ENCODE measurements at regions not wholly inside any gene's neighbourhood (a gene's known extent, or its start where the extent isn't known, plus 50 kb on each side); places are given as distances from the start of the nearest gene placed in this dataset.
"Not testable (repeated sequence)": the region's sequence is repeated elsewhere in the genome, so short reads cannot be mapped to it uniquely, and the experiment has no call there.

DNA sequence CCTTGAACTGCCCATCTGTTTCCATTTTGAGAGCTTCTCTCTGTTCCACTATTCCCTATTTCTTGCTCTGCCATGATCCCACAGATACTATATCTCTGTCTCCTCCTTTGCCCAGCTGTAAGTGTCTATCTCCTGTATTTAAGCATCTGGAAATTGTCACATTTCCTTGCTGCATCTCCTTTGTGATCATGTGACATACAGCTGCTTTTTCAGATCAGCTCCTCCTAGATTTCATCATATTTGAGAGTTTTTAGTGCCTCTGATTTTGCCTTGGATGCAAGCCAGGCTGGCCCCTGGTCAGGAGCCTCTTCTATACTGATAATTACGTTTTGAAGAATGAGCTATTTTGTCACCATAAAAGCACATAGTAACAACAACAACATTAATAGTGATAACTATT, 131.7 kb upstream of the TNP1 start:
- no peak for ATAC-seq

GRCh38 chr2:216989340-216990129, 129.7 kb upstream of the TNP1 start:
- no peak for ATAC-seq
- no peak for DNase-seq

More for the DNA sequence above, 131.7 kb upstream of the TNP1 start:
- DNase-seq = no peak

GRCh38 chr2:216987252-216987821, 127.5 kb upstream of the TNP1 start:
- DNase-seq = no peak
- ATAC-seq = no peak

- DNase-seq = no peak
- no peak for ATAC-seq
Observed at GRCh38 chr2:216985658-216986141, 125.8 kb upstream of the TNP1 start.

- DNase-seq (no peak), ATAC-seq (no peak)
Observed at GRCh38 chr2:216984937-216985336, 125.1 kb upstream of the TNP1 start.

GRCh38 chr2:216981951-216982350, 122.1 kb upstream of the TNP1 start:
- ATAC-seq, DNase-seq: not testable (repeated sequence)

GRCh38 chr2:216980510-216980909, 120.6 kb upstream of the TNP1 start:
- not testable (repeated sequence) for ATAC-seq, DNase-seq

GRCh38 chr2:216974321-216975302, 114.7 kb upstream of the TNP1 start:
- no peak for ATAC-seq
- DNase-seq = no peak

- DNase-seq (no peak), ATAC-seq (no peak)
Observed at GRCh38 chr2:216971593-216971992, 111.7 kb upstream of the TNP1 start.

DNA sequence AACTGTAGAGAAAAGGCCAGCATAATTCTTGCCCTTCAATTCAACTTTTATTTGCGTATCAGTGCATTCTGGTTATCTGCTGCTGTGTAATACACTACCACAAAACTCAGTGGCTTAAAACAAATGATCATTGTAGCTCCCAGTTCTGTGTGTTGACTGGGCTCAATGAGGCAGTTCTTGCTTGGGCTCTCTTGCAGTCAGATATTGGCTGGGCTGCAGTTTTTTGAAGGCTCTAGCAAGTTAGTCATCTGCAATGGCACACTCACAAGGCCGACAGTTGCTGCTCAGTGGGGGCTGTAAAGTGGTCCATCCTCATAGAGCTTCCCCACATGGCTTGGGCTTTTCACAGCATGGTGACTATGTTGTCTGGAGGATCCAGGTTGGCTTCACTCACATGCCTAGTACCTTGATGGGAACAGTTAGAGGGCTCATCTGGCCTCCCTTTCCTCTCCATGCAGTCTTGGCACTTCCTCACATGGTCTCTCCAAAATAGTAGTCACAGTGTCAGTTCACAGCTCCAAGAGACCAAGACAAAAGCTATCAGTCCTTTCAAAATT, 110.6 kb upstream of the TNP1 start:
- ATAC-seq (no peak), DNase-seq (no peak)

DNA sequence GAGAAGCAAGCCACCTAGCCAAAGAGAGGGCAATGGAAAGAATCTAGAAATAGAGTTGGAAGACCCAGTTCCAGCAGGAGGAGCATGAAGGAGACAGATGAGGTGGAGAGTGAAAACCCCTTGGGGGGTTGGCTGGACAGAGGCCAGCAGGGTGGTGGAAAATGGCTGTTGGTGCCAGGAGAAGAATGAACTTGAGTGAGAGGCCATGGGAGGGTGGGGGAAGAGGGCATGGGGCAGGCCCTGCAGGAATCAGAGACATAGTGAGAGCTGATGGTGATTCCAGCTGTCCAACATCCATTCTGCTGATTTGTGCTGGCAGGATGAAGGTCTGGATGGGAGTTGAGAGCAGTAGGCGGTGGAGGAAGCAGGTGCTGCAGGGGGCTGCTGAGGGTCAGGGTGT, 108.0 kb upstream of the TNP1 start:
- DNase-seq = no peak
- ATAC-seq = no peak

DNA sequence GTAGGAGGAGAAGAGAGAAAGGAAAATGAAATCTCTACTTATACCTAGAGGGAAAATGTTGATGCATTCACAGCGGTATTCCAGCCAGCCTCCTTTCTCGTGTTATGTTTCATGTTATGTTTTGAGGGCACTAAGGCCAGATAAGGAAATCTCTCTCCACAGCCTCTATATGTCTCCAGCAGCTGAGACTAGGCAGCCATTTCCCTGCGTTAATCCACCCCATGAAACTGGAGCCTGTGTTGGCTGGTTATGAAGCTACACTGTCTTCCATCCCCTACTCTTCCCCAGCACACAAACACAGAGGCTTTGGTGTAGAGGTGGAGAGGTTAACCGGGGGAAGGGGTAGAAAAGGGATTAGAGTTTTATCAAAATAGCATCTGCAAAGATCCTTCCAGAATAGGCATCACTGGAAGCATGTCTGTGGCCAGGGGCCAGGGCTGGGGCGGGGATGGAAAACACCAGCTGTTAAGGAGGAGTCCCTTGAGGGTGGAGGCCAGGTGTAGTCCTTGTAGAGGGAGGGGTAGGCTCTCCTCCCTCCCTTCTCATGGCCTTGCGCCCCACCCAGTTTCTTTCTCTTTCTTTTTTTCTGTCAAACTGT, 100.9 kb upstream of the TNP1 start:
- ATAC-seq = no peak
- DNase-seq = no peak

- ATAC-seq (no peak), DNase-seq (no peak)
Observed at GRCh38 chr2:216959433-216959832, 99.6 kb upstream of the TNP1 start.

GRCh38 chr2:216956820-216957493, 97.1 kb upstream of the TNP1 start:
- ATAC-seq (no peak), DNase-seq (no peak)

DNA sequence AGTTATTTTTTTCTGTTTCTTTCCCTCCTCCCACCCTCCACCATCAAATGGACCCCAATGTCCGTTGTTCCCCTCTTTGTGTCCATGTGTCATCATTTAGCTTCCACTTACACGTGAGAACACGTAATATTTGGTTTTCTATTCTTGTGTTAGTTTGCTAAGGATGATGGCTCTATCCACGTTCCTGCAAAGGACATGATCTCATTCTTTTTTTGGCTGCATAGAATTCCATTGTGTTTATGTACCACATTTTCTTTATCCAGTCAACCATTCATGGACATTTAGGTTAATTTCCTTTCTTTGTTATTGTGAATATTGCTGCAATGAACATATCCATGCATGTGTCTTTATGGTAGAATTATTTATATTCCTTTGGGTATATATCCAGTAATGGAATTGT, 91.3 kb upstream of the TNP1 start:
- no peak for ATAC-seq
- DNase-seq = no peak

GRCh38 chr2:216950547-216950946, 90.7 kb upstream of the TNP1 start:
- ATAC-seq = no peak
- DNase-seq = no peak

DNA sequence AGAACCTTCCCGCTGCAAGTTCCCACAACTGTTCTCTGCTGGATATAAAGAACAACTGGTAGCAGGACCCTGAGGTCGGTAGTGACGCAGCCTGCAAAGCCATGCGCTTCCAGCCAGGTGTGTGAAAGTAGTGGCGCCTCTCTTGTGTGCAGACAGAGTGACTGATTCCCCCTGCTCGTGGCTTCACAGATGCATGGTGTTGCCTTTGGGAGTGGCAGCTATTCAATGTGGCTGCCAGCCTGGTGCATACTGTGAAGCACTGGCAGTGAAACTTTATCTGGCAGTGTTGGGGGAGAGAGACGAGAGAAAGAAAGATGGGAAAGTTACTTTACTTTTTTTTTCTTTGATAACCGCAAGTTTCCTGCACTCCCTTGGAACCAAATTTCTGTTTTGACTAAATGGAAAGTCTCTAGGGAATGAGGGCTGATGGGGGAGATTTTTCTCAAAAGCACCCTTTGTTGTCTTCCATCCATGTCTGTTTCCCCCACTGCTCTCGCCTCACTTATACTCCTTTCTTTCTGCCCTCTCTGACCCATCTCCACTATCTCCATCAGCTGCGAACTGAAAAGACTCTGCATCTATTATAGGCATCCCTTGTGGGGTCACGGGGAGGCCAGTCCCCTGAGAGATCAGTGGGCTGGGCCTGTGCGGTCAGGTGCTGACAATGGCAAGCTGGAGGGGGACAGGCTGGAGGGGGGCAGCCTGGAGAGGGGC, 90.0 kb upstream of the TNP1 start:
- DNase-seq (no peak), ATAC-seq (no peak)

- ATAC-seq (no peak), DNase-seq (no peak)
Observed at GRCh38 chr2:216947055-216947454, 87.2 kb upstream of the TNP1 start.

DNA sequence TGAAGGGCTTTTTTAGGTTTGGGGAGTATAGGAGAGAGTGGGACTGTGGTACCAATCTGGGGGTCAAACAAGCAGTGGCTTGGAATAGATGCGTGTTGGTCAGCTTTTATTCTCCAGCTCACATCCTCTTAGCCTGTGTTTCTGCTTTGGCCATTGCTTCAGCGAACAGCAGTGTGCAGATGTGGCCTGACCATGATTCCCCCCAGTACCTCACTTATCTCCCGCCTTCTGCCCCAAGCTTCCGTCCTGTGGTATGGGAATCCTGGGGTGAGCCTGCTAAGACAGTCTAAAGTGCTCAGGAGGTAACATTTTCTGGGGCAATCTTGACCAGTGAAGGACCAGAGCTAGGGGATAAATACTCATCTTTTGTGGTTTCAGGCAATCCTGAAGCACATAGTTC, 84.9 kb upstream of the TNP1 start:
- ATAC-seq (no peak), DNase-seq (no peak)

- DNase-seq (no peak), ATAC-seq (no peak)
Observed at GRCh38 chr2:216943109-216943508, 83.2 kb upstream of the TNP1 start.

DNA sequence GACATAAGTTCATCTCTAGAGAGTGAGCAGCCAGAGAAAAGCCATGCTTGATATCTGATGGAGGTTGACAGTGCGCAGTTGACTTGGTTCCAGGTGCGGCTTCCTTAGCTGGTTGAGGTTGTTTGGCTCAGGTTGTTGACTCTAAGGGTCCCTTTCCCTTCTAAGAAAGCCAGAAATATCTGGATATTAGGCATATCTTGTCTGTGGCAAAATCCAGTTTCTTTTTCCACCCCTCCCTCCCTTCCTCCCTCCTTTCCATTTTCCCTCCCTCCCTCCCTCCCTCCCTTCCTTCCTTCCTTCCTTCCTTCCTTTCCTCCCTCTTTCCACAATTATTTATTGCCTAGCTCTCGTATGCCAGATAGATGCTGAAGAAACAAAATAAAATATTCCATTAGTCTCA, 82.6 kb upstream of the TNP1 start:
- no peak for DNase-seq
- no peak for ATAC-seq
